ENCODE measurements at regions not wholly inside any gene's neighbourhood (a gene's known extent, or its start where the extent isn't known, plus 50 kb on each side); places are given as distances from the start of the nearest gene placed in this dataset.

DNA sequence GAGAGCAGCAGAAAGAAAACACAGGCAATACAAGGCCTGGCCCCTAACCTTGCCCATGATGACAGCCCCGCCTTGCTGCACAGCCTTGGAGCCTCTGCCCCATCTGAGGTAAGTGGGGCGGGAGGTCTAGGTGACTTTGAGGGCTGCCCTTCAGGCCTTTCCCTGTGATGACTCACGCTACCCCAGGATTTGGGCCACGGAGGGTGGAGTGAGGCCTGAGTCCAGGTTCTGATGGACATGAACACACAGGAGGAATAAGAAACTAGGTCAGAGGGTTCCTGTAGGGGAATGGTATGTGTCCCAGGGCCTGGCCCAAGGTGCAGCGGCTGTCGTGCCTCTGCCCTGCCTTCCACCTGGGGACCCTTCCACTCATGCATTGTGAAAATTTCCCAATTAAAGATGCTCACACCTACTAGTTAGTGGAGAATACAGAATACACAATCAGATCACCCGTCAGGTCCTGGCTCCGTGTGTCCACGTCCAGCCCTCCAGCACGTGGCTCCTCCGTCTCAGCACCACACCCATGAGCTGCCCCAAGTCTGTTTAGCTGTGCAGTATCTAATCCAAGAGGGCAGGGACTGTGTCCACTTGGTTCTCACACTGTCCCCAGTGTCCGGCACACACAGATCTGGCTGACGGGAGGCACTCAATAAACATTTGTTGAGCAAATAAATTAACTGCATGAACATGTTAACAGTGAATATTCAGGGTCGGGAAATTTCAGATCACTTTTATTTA lies 111.0 kb downstream of the CHST1 start:
- DNase-seq, result no peak

DNA sequence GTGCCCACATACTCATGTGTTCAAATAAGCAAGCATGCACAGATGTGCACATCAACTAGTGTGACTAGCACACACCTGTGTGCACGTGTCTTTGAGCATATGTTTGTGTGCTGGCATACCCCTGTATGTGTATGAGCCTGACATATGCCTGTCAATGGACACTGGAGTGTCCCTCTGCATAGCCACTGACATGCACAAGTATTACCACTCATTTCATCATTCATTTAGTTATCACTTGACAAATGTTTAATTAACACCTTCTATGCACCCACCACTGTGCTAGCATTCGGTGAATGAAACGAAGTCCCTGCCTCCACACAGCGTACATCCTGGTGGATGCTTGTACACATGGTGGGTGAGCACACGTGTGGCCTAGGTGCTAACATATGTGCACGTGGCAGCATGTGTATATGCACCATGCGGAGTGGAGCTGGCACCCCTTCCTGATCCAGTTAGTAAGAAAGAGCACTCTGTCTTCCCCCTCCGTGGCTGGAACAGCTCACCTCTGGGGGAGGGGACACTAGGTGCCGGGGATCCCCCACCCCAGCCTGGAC lies 112.0 kb downstream of the CHST1 start:
- no peak for DNase-seq

DNA sequence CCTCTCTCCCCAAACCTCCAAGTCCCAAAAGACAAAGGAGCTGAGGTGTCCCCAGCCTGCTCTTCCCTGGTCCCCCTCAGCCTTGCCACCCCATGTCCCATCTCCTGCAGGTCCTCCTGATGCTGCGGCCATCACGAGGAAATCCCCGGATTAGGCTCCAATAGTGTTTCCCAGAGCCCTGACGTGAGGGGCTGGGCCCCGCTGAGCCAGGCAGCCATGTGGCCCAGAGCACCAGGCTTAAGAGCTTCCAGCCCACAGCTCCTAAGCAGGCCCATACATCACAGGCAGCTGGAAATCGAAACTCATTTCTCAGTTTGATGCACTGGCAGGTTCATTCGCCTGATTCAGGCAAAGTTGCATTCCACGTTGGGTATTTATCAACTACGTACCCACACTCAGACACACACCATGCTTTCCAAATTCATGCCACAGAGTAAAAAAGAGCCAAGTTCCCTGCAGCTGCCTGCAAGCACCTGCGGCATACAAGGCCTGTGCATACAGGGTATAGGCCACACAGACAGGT lies 114.2 kb downstream of the CHST1 start:
- DNase-seq, result no peak

DNA sequence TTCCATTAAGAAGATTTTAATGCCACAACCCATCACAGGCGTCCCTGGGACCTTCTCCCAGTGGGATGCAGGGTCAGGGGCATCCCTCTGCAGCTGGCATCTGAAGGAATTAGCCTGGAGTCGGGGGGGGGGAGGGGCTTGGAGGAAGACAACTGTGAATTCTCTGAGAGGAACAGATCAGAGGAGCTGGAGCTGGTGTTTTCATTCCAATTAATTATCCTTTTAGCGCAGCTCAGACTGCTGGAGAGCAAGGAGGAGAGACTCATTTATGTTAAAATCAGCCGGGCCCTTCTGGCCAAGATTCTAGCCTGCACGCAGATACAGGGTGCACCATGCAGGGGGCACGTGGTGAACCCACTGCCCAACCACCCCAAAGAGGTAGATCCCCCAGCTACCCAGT lies 116.2 kb downstream of the CHST1 start:
- DNase-seq, result no peak

DNA sequence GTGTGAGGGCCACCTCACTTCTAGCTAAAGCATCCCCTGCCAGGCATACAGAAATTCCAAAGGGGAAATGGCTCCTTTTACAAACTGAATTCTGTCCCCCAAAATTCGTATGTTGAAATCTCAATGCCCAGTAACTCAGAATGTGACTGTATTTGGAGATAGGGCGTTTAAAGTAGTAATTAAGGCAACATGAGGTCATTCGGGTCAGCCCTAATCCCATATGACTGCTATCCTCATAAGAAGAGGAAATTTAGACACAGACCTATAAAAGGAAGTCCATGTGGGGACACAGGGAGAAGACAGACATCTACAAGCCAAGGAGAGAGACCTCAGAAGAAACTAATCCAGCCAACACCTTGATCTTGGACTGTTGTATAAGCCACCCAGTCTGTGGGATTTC lies 119.1 kb downstream of the CHST1 start:
- DNase-seq, result no peak

DNA sequence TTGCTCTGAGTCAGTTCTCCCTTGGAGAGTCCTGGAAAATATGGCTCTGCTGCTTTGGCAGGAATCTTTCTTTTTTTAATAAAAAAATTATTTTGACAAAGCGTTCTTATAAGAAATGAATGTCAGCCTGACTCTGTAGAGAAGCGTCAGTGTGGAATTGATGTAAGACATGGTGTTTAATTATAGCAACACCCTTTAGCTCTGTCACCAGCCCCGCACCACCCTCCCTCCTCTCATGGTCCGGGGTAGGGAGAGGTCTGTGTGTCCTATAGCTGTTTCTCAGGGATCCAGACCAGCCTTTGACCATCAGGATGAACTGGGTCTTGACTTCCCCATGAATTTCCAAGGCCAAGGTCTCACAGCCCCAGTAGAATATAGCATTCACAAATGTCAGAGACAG lies 120.6 kb downstream of the CHST1 start:
- DNase-seq, result no peak

DNA sequence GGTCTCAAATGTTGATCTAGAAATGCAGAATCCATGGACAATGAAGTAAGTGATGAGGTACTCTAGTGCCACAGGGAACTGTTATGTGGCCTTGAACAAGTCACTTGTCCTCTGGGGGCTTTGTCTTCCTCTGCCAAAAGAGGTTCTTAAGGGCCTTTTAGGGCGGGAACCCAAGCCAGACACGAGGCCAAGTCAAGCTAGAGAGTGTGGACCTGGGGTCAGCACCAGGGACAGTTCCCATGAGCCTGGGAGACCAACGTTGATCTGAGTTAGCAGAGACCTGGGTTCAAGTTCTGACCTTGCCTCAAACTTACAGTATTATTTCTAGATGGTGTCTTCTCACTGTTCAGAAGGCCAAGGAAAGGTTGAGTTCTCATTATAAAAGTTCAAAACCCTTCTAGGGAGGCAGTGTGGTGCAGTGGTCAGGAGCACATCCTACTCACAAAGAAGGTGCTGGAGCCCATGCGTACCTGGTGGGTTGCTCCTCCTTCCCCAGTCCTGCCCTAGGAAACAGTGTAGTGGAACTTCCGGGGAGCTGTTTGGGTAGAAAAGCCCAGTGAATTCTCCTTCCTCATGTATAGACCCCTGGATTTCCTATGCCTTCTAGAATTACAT lies 121.5 kb downstream of the CHST1 start:
- peak in 1 of 2 donors; percentile 4 for DNase-seq

DNA sequence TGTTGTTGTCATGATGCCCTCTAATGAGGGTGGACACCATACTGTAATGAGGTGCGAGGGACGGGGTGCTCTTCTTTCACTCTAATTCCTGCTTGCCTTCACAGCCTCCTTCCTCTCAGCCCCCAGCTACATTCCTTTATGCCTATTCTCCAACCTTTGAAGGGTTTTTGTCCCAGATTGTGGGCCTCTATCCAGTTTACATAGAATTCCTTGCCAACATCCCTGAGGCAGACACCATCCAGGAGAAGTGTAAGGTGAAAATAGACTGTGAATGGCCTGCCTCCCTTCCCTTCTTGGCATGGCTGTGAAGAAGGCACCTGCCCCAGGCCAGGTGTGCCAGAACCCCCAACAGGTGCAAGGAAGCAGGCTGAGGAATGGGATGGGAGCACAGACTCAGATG lies 122.3 kb downstream of the CHST1 start:
- no peak for DNase-seq

DNA sequence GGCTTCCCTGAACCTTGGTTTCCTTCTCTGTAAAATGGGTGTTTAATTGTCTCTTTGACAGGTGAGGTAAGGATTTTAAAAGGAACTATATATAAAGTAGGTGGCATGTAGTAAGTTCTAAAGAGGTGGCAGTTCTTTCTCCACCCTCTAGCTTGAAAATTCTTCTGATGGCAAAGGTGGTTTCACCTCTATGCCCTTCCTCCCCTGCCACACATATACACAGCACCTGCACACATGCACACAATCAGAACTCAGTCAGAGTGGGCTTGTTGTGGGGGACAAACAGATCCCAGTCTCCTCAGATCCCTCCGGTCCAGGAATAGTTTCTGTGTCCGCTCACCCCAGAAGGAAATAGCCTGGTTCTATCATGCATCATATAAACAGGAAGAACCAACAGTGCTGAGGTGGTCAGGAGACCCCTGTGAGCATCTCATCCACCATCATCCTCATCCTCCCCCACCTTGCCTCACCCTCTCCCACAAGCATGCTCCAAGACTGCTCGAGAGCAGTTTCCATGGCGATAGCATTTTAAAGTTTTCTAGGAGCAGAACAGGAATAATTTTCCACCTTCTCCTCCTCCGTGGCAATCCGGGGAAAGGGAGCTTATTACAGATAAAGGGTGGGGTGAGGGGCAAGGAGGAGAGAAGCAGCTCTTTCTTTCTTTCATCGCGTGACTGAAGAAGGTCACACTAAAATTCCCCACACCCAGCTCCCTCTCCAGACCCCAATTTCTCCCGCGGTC lies 123.6 kb downstream of the CHST1 start:
- DNase-seq, result no peak

DNA sequence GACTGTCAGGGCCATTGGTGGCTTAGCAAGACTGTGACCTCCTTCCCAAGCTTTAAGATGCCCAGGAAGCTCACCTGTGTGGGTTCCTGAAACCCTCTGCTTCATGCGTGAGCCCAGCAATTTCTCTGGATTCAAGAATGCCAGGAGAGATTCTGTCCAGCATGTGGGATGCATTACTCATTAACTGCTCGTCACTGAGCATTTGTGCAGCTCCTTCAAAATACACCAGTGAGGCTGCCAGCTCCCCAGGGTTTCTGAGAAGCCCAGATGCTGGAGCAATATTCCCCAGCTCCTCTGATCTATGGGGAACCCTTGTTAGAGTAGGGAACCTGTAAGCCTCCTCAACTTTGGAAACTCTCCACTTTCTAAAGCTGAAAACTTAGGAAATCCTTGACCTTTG lies 126.5 kb downstream of the CHST1 start:
- no peak for DNase-seq

DNA sequence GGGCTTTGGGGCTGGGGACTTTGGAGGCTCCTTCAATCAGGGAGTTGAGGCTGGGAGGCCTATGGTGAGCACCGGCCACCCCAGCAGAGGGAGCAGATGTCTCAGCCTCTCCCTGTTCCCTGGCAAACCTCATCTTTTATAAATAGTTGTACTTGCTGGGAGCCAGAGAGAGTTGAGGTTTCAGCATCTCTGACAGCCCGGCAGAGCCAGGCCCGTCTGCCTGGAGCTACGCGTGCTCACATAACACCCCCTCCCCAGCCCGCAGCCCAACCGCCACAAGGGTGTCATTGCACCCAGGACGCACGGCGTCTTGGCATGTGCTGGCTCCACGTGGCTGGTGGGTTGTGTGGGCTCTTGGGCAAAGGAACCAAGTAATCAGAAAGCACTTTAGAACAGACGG lies 127.1 kb downstream of the CHST1 start:
- DNase-seq, result no peak

DNA sequence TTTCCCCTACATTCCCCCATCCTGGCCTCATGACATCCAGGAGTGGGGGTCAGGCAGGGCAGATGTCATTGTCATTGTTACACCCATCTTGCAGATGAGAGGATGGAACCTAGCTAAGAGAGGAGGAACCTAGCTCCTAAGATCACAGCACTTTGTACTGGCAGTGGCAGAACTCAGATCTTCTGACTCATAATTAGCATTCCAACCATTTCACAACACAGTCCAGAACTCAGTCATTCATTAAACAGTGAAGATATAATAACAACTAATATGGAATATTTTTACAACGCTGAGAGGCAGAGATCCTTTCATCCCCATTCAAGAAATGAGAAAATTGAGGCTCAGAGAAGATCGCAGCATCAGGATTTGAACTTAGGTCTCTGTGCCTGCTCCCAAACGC lies 127.8 kb downstream of the CHST1 start:
- DNase-seq, result no peak

DNA sequence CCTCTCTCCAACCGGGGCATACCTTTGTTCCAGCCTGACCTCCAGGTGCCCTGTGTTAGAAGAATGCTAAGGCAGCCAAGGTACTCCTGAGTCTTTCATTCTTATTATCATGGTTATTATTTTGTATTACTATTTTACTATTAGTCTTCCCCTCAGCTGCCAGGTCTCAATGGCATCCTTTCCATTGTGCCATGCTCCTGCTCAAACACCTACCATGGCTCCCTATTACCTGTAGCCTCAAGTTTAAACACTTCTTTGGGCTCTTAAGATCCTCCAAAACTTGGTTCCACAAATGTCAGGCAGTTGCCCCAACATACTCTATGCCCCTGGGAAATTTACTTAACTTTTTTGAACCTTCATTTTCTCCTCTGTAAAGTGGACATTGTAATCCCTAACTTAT lies 130.4 kb downstream of the CHST1 start:
- DNase-seq, result no peak

DNA sequence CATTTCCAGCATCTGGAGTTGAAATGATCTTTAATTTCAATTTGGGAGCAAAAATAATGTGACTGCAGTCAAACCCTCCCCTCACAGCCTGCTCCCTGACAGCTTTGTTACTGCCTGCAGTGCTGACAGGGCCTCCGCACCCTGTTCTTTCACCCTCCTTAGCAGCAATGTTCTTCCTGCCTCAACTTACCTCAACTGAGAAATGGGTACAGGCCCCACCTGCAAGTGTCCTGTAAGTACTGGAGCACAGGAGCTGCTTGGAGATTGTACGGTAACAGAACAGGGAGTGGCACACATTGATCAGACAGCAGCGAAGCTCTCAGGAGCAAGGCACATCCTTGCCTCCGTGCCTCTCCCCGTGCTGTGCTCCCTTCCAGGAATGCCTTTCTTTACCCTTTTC lies 131.3 kb downstream of the CHST1 start:
- DNase-seq, result no peak

DNA sequence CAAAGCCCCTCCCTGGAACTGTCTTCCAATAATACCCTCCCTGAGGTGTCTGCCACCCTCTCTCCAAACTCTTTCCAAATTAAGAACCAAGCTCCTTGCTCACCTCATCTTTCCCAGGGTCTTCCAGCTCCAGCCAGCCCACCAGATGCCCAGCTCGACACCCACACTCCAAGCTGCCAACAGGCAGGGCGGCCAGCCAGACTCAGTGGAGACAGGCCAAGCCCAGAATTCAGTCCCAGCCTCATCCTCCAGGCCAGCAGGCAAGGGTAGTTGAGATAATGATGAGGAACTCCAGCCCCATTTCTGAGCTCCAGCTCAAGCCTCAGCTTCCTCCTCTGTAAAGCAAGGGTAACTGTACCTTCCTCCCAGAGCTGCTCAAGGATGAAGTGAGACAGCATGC lies 132.9 kb downstream of the CHST1 start:
- no peak for DNase-seq

DNA sequence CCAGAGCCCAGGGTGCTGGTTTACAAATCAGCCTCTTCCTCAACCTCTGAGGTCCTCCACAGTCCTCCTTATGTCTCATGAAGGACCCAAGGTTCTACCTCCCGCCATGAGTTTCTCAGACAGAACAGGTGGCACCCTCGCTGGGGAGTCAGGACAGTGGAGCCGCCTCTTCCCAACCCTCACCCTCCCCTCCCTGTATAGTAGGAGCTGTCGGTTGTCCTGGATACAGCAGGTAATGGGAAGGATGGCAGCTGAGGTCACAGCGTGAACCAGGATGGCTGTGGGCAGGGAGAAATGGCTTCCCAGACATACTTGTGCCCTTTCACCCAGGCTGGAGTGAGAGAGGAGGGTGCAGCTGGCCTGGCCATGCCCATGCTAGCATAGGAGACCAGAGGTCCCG lies 134.6 kb downstream of the CHST1 start:
- DNase-seq, result no peak

DNA sequence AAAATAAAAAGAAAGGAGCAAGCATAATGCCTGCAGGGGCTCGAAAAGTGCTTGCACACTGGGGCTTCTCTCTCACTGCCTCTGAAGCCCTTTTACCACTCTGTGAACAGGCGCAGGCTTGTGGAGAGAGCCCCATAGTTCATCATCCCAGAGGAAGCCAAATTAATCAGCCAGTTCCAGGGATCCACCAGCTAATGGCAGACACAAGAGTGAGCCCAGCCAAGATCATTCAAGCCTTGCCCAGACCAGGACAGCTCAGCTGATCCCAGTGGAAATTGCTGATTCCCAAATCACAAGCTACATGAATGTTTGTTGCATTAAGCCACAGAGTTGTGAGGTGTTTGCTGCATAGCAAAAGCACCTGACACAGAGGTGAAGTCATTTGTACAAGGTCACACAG lies 135.3 kb downstream of the CHST1 start:
- no peak for DNase-seq

DNA sequence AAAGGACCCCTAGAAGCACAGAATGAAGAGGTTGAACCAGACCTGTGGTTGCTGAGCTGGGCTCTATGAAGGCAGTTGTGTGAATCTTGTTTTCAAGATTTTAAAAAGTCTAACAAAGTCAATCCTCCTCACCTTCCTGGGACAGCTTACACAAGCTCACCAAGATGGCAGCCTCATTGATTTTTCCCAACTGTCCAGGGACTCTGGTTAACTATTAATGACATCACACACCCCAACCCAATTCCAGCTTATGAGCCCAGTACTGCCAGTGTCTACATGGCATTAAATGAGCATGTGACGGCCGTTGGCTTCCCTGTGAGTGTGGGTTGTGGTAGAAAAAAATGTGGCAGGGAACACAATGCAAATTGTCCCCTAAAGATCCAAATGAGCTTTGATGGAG lies 137.0 kb downstream of the CHST1 start:
- DNase-seq, result no peak

DNA sequence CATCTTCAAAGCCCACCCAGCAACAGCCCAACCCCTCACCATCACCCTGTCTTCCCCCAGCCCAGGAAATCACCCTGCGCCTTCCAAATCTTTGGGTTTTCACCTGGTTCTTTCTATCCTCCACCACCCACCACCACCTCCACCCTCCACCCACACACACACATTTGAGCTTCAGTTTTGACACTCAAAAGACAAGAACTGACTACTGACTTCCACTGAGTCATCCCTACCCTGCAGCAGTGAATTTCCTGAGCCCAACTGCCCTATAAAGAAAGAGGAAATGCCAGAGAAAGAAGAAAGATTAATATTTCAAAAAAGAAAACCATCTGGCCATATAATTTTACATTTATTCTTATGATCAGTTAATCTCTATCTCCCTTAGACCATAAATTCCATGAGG lies 137.5 kb downstream of the CHST1 start:
- peak in 1 of 2 donors; percentile 6 for DNase-seq

DNA sequence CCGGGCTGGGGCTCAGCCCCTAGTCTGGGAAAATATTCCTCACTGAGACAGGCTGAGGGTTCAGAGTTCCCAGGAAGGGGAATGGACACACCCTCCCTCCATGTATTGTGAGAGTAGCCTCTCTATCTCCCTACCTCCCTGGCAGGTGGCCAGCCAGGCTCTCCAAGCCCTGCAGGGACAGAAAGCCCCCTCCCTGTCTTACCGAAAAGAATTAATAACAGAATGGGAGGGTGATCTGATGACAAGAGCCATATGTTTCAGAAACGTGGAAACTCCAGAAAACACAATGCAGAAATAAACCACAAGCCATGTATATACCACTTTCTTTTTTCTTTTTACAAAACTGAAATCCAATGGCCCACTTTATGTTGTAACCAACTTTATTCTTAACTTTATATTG lies 140.0 kb downstream of the CHST1 start:
- no peak for DNase-seq

DNA sequence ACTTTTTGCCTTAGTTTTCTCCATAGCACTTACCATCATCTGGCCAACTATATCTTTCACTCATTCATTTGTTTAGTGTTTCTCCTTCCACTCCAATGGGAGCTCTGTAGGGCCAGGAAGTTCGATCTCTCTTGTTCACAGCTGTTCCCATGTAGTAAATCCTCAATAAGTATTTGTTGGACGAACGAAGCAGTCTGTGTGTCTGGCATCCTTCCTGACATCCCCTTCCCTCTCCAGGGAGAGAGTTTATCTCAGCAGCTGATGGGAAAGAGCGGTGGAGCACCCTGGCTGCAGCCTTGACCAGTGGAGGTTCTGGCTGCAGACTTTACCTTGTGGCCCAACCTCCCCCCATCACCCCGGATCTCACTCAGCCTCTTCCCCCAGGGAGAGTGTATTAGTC lies 141.7 kb downstream of the CHST1 start:
- DNase-seq, result no peak

DNA sequence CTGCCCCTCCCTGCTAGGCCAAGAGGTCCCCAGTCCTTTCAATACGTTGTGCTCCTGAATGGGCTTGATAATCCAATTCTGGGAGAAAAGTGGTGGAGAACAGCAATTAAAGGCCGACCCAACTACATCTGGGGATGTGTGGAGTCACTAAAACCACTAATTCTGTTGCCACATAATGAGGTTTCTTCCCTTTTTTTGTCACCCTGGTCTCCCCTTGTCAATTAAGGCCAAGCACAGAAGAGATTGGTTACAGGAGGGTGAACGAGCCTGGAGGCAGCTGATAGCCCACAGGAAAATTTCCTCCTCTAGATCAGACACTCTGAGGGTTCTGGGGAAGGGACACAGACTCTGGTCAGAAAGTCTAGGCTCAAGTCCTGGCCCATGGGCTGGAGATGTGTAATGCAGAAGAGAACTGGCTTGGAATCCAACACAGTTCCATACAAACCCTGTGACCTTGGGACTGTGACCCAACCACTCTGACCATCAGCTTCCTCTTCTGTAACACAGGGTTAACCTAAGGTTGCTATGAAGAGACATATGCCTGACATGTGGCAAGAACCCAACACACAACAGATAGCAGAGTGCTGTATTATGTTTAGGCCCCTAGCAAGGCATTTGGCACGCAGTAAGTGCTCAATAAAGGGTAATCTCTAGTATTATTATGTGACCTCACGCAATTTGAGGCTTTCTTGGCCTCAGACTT lies 146.4 kb downstream of the CHST1 start:
- DNase-seq, result no peak
